ENCODE measurements at regions not wholly inside any gene's neighbourhood (a gene's known extent, or its start where the extent isn't known, plus 50 kb on each side); places are given as distances from the start of the nearest gene placed in this dataset.

DNA sequence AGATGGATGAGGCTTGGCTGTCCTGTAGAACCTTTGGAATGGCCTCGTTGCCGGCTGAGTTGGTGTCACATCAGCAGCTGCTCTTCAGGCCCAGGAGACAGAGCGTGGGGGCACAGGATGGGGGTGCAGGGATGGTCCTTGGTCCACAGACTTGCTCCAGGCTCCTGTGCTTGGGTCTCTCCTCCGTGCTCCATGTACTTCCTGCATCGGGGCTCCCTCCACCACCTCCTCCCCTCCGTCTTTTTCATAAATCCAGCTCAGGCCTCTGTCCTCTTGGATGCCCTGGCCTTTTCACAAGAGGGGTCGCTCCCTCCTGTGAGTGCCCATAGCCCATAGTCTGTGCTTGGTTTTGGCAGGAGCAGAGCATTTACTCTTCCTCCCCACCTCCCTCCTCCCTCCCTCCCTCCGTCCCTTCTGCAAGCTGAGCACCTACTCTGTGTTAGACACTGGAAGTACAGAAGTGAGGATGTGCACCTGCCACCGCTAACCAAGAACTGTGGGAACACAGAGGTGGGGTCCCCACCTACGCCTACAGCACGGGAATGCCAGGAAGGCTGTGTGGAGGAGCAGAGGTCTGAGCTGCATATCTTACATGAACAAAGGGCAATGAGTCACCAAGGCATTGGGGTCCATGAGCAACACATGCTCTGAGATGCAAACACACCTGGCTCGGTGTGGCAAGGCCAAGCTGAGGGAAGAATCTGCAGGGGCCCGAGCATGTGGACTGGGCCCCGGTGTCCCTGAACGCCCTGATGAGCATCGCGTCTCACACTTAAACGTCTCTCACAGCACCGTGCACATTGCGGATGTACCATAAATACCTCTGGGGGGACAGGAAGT lies 458.7 kb upstream of the HS6ST1 start:
- no peak for TF ChIP-seq CTCF (conservative IDR thresholded peaks at IDR 0.05)
- no peak overlapping the region for H3K27ac ChIP-seq

GRCh38 chr2:128778843-128779242 lies 460.2 kb upstream of the HS6ST1 start:
- H3K27ac ChIP-seq, result no peak overlapping the region
- TF ChIP-seq CTCF (conservative IDR thresholded peaks at IDR 0.05), result no peak

GRCh38 chr2:128779301-128780095 lies 460.8 kb upstream of the HS6ST1 start:
- no peak for TF ChIP-seq CTCF (conservative IDR thresholded peaks at IDR 0.05)
- no peak overlapping the region for H3K27ac ChIP-seq

GRCh38 chr2:128780434-128781080 lies 461.9 kb upstream of the HS6ST1 start:
- no peak for TF ChIP-seq CTCF (conservative IDR thresholded peaks at IDR 0.05)
- H3K27ac ChIP-seq, result no peak overlapping the region

- TF ChIP-seq CTCF (conservative IDR thresholded peaks at IDR 0.05), result no peak
- H3K27ac ChIP-seq, result no peak overlapping the region
Observed at GRCh38 chr2:128781166-128781565, 462.5 kb upstream of the HS6ST1 start.

GRCh38 chr2:128781585-128782385 lies 463.1 kb upstream of the HS6ST1 start:
- no peak for TF ChIP-seq CTCF (conservative IDR thresholded peaks at IDR 0.05)
- no peak overlapping the region for H3K27ac ChIP-seq

All from VCaP (cell line).